GM20000 (cell line): ENCODE measurements at regions not wholly inside any gene's neighbourhood (a gene's known extent, or its start where the extent isn't known, plus 50 kb on each side); places are given as distances from the start of the nearest gene placed in this dataset.

ENCODE experiments used
- DNase-seq: peaks from one replicate; pipeline ENCODE4 v3.0.0; 2012; ENCODE audit warnings: low spot score
- TF ChIP-seq, protein P1 (sequence below): IDR thresholded peaks from 2 replicates; pipeline ENCODE4 v1.5.1; 2012; ENCODE audit warnings: mild to moderate bottlenecking, control low read depth; ENCODE audit errors: extremely low read depth, missing control alignments

- TF ChIP-seq, protein P1, sequence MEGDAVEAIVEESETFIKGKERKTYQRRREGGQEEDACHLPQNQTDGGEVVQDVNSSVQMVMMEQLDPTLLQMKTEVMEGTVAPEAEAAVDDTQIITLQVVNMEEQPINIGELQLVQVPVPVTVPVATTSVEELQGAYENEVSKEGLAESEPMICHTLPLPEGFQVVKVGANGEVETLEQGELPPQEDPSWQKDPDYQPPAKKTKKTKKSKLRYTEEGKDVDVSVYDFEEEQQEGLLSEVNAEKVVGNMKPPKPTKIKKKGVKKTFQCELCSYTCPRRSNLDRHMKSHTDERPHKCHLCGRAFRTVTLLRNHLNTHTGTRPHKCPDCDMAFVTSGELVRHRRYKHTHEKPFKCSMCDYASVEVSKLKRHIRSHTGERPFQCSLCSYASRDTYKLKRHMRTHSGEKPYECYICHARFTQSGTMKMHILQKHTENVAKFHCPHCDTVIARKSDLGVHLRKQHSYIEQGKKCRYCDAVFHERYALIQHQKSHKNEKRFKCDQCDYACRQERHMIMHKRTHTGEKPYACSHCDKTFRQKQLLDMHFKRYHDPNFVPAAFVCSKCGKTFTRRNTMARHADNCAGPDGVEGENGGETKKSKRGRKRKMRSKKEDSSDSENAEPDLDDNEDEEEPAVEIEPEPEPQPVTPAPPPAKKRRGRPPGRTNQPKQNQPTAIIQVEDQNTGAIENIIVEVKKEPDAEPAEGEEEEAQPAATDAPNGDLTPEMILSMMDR: no peak
- DNase-seq: no peak
Measured at GRCh38 chr3:94961423-94962100, 898.7 kb downstream of the NSUN3 start.

GRCh38 chr3:94965867-94966475, 903.1 kb downstream of the NSUN3 start:
- TF ChIP-seq, protein P1: no peak
- DNase-seq: no peak

- DNase-seq: no peak
- TF ChIP-seq, protein P1: no peak
Measured at GRCh38 chr3:94967196-94967595, 904.3 kb downstream of the NSUN3 start.

DNA sequence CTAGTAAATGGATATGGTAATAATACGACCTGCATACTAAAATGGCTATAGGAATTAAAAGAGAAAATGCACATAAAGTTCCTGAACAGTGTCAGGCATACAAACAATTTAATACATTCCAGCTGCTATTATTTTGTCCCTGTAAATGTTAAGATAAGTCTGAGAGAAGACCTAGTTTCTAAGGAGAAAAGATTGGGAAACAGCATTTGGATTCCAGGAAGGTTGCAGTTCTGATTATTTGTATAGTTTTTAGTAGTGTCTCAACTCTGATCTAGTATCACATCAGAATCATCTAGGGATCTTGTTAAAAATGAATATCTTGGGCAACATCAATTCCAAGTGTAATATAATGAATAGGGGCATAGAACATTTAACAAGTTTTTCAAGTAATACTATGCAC, 905.7 kb downstream of the NSUN3 start:
- DNase-seq: no peak
- TF ChIP-seq, protein P1: no peak

DNA sequence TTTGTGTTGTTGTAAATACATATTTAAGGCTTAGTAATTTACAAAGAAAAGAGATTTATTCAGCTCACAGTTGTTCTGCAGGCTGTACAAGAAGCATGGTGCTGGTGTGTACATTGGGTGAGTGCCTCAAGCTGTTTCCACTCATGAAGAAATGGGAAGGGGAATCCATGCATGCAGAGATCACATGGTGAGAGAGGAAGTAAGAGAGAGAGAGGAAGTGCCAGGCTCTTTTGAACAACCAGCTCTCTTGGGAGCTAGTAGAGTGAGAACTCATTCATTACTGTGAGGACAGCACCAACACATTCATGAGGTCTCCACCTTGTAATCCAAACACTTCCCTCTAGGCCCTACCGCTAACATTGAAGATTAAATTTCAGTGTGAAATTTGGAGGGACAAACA, 909.2 kb downstream of the NSUN3 start:
- DNase-seq: no peak
- TF ChIP-seq, protein P1: no peak

DNA sequence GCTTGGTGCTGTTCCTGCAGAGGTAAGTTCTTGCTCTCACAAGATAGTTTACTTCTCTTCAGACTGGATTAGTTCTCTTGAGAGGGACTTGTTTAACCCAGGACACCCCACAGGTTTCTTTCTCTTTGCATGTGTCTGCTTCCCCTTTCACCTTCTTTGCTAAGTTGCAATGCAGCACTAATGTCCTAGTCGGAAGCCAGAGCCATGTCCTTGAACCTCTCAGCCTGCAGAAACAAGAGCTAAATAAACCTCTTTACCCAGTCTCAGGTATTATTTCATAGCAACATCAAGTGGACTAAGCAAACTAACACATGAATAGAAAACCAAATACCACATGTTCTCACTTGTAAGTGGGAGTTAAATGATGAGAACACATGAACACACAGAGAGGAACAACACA, 915.2 kb downstream of the NSUN3 start:
- no peak for DNase-seq
- TF ChIP-seq, protein P1: no peak

DNA sequence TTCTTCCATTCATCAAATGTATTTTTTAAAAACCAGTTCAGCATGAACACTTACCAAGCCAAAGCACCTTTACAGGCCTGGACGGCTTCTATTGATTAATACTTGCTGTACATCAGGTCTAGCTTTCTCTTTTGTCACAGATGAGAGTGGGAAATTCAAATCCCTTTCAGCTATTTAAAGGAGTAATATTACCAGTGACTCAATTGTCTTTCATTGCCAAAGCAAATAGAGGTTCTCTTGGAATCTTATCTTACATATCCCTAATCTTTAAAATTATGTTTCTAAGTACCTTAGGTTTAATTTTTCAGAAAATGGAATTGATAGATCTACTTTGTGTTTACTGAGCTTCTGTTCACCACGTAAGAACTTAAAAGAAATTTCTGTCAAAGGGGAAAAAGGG, 922.9 kb downstream of the NSUN3 start:
- TF ChIP-seq, protein P1: no peak
- DNase-seq: no peak
